ENCODE measurements at regions not wholly inside any gene's neighbourhood (a gene's known extent, or its start where the extent isn't known, plus 50 kb on each side); places are given as distances from the start of the nearest gene placed in this dataset.

DNA sequence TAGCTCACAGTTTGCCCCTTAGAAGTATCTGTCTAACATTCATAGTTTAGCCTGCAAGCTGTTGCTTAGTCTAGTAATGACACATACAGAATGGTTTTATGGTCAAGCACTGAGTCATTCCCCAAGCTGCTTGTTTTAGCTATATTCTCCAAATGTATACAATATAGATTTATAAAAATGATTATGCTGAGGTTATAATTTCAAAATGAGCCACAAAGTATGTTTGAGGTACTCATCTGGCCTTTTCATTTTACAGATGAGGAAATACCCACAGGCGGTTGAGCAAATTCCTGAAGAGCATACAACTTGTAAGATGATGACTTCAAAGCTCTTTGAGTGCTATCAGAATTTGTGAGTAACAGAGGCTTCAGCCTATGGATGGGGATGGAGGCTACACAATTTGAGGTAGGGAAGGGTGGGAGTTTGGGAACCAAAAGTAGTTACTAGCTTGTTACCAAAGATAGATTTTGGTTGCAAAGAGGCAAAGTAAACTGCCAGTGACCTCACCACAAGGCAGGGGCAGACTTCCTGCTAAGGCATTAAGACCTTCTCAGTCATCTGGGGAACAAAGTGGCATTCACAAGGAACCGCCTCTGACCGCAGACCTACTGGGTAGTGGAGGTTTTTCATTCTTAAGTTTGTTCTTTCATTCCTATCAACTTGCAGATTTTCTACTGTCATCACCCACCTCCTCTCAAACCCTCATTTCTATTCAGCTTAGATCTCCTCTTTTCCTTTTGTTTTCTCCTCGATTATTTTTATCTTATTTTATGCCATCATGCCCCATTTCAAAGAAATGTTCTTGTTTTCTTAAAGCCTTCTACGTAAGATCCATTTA is 257.2 kb upstream of the NECTIN3 start:
- no peaks in the 10 kb centered on the region for H3K9me3 ChIP-seq (ENCODE audit: control insufficient read depth in 4 of 4, low read length in 3 of 4)
- H3K9ac ChIP-seq (ENCODE audit: low read depth in 1 of 2, low read length in 2 of 2) = no peak overlapping the region
- H3K36me3 ChIP-seq (ENCODE audit: control insufficient read depth in 4 of 4, insufficient read depth in 3 of 4, low read depth in 1 of 4, low read length in 3 of 4) = no peaks in the 10 kb centered on the region
- 79% methylated on average over 5 of the region's 5 CpGs for WGBS
- no peaks in the 10 kb centered on the region for H3K27me3 ChIP-seq (ENCODE audit: control insufficient read depth in 4 of 4, insufficient read depth in 4 of 4, low read length in 3 of 4)
- DNase-seq (ENCODE audit: low spot score) = no peak
- no peak overlapping the region for H3K27ac ChIP-seq (ENCODE audit: low read depth in 1 of 2, low read length in 2 of 2)
- H3K4me1 ChIP-seq (ENCODE audit: control insufficient read depth in 4 of 4, insufficient read depth in 4 of 4, low read length in 3 of 4) = peaks cover 0 to 3% (median 2%) of the 10 kb centered on the region in 4 donors
- no peak overlapping the region for H3K4me3 ChIP-seq (ENCODE audit: low read depth in 1 of 3, low read length in 3 of 3)
- TF ChIP-seq GABPA (IDR thresholded peaks at IDR 0.05 in 1 of 2, conservative IDR thresholded peaks at IDR 0.05 in 1 of 2) = no peak
- no peak for TF ChIP-seq CTCF (IDR thresholded peaks at IDR 0.05; ENCODE audit: low read depth, low read length, missing input control)
- TF ChIP-seq, protein P1, sequence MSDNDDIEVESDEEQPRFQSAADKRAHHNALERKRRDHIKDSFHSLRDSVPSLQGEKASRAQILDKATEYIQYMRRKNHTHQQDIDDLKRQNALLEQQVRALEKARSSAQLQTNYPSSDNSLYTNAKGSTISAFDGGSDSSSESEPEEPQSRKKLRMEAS (IDR thresholded peaks at IDR 0.05) = no peak
- TF ChIP-seq HNF4A (conservative IDR thresholded peaks at IDR 0.05) = no peak
- TF ChIP-seq NR2F2 (IDR thresholded peaks at IDR 0.05) = no peak
- TF ChIP-seq ATF3 (IDR thresholded peaks at IDR 0.05) = no peak

GRCh38 chr3:110815008-110815583 is 256.5 kb upstream of the NECTIN3 start:
- Histone ChIP-seq H3K4me3 (ENCODE audit: low read depth in 1 of 3, low read length in 3 of 3) (no peak overlapping the region), H3K27me3 (ENCODE audit: control insufficient read depth in 4 of 4, insufficient read depth in 4 of 4, low read length in 3 of 4) (no peaks in the 10 kb centered on the region), H3K27ac (ENCODE audit: low read depth in 1 of 2, low read length in 2 of 2) (no peak overlapping the region), H3K4me1 (ENCODE audit: control insufficient read depth in 4 of 4, insufficient read depth in 4 of 4, low read length in 3 of 4) (peaks cover 0 to 3% (median 2%) of the 10 kb centered on the region in 4 donors), H3K36me3 (ENCODE audit: control insufficient read depth in 4 of 4, insufficient read depth in 3 of 4, low read depth in 1 of 4, low read length in 3 of 4) (no peaks in the 10 kb centered on the region), H3K9me3 (ENCODE audit: control insufficient read depth in 4 of 4, low read length in 3 of 4) (no peaks in the 10 kb centered on the region), H3K9ac (ENCODE audit: low read depth in 1 of 2, low read length in 2 of 2) (no peak overlapping the region)
- DNase-seq (ENCODE audit: low spot score) = no peak
- TF ChIP-seq ZBTB33 (IDR thresholded peaks at IDR 0.05) = no peak
- TF ChIP-seq TAF1 (conservative IDR thresholded peaks at IDR 0.05) = no peak
- TF ChIP-seq NR2F2 (IDR thresholded peaks at IDR 0.05) = no peak
- TF ChIP-seq GABPA (IDR thresholded peaks at IDR 0.05 in 1 of 2, conservative IDR thresholded peaks at IDR 0.05 in 1 of 2) = no peak
- TF ChIP-seq REST (IDR thresholded peaks at IDR 0.05) = no peak
- TF ChIP-seq RXRA (IDR thresholded peaks at IDR 0.05) = no peak
- no peak for TF ChIP-seq SP1 (IDR thresholded peaks at IDR 0.05)
- TF ChIP-seq EGR1 (IDR thresholded peaks at IDR 0.05; ENCODE audit: low read depth in 2 of 2) = no peak
- TF ChIP-seq, protein P1 (IDR thresholded peaks at IDR 0.05) = no peak
- no peak for TF ChIP-seq FOXA1 (IDR thresholded peaks at IDR 0.05)
- TF ChIP-seq YY1 (IDR thresholded peaks at IDR 0.05) = no peak
- TF ChIP-seq HNF4G (IDR thresholded peaks at IDR 0.05) = no peak
- TF ChIP-seq ATF3 (IDR thresholded peaks at IDR 0.05) = no peak
- no peak for TF ChIP-seq RAD21 (IDR thresholded peaks at IDR 0.05)
- no peak for TF ChIP-seq JUND (IDR thresholded peaks at IDR 0.05)
- TF ChIP-seq HNF4A (conservative IDR thresholded peaks at IDR 0.05) = no peak
- no peak for TF ChIP-seq FOXA2 (IDR thresholded peaks at IDR 0.05)
- 71% methylated on average over 1 of the region's 1 CpG for WGBS
